T-helper 2 cell (primary cell): ENCODE measurements at regions not wholly inside any gene's neighbourhood (a gene's known extent, or its start where the extent isn't known, plus 50 kb on each side); places are given as distances from the start of the nearest gene placed in this dataset.
"Not testable (repeated sequence)": the region's sequence is repeated elsewhere in the genome, so short reads cannot be mapped to it uniquely, and the experiment has no call there.

Source experiments
- DNase-seq, 5 experiments: peaks; one replicate each; pipeline versions ENCODE4 v3.0.0 to v3.0.0-alpha.2; 2012 to 2022

DNA sequence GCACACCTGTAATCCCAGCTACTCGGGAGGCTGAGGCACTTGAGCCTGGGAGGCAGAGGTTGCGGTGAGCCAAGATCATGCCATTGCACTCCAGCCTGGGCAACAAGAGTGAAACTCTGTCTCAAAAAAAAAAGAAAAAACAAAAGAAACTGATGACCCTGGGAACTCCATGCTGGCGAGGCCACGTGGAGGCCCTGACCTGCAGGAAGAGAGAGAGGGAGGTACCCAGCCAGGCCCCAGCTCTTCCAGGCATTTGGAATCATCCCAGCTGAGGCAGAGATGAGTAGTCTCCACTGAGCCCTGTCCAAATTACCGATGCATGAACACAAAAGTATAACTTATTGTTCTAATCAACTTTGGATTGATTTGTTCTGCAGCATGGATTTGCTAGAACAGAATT, 132.0 kb upstream of the ZBTB40 start:
- no peak for DNase-seq

DNA sequence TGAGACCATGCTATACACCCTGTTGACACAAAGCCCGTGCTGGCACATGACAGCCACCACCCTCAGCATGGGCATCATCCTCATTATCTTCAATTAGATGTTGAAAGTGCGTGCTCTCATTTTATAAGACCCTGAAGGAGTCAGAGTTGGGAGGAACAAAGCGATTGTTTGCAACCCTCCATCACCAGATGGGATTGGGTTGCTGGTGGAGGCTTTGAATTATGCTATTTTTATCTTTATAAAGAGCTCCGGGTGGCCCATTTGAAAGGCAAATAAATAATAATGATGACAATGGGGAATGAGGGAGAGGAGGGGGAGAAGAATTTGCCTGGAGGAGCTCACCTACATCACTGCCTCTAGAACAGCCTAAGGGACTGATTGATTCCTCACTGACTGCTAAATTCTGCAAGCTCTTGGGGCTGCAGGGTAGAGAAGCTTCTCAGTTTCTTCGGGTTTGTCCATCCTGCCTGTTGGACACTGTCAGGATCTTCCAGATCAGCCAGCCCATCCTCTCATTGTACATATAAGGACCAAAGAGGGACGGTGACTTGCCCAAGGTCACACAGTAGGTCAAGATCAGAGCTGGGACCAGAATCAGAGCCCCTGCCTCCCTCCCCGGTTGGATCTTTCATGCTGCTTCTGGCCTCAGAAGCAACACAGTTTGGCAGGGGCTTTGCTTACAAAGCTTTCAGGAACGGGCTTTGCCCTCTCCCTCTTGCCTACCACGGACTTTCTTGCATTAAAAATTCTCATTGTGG, 130.9 kb upstream of the ZBTB40 start:
- no peak for DNase-seq

DNA sequence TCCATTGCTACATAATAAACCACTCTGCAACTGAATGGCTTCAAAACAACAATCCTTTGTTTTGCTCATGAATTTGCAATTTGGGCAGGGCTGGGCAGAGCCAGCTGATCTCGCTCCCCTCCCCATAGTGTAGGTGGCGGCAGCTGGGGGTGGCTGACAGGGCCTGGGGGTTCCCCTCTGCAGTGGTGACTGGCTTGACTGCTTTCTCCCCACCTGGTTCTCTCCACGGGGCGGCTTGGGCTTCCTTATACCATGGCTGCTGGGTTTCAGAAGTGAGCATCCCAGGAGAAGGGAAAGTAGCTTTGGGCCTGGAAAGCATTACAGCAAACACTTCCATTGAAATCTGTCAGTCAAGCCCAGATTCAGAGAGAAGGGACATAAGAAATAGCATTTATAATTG, 129.7 kb upstream of the ZBTB40 start:
- no peak for DNase-seq

DNA sequence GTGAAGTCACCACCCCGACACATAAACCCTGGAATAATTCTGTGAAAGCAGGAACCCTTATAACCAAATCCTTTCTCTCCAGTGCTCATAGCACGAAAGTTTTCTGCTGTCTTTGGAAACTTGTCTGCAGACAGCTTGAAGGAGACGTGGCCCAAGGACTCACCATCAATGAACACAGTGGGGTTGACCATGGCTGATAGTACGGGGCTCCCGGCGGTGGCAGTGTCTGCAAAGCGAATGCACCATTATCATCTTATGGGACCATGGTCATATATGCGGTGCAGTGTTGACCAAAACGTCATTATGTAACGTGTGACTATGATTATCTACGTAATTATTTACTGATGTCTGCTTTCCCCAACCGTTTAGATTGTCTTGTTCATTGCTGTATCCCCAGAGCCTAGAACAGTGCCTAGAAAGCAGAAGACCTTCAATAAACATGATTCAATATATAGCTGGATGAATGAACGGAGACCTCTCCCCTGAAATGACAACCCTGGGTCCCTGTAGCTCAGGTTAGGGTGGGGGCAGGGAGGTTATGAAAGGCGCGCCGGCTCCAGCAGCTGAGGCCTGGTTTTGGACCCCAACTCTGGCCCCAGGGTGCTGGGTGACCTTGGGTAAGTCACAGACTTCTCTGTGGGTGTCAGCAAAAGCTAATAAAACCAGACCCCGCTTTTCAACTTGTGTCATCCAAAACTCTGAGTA, 128.4 kb upstream of the ZBTB40 start:
- no peak for DNase-seq

DNA sequence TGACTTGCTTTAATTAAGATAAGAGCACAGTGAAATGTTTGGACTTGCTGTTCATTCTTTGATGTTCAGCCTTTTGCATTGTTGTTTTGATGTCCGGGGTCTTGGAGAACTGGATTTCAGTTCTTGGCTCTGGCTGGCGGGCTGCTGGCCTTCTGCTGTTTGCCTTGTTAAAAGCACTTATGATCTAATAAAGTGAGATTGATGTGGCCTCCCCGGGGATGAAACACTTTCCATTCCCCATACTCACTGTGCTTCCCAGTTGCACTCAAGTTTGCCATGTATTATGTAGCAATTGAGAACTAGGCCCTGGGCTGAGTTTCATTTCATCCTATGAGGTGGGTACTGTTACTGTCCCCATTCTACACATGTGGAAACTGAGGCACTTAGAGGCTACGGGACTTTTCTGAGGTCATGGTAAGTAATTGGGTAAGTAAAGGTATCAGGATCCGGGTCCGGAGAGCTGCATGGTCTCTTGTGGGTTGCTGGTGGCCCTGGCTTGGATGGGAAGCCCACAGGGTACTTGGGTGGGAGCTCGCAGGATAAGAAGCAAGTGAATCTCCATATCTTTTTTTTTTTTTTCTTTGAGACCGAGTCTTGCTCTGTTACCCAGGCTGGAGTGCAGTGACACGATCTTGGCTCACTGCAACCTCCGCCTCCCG, 127.7 kb upstream of the ZBTB40 start:
- no peak for DNase-seq

DNA sequence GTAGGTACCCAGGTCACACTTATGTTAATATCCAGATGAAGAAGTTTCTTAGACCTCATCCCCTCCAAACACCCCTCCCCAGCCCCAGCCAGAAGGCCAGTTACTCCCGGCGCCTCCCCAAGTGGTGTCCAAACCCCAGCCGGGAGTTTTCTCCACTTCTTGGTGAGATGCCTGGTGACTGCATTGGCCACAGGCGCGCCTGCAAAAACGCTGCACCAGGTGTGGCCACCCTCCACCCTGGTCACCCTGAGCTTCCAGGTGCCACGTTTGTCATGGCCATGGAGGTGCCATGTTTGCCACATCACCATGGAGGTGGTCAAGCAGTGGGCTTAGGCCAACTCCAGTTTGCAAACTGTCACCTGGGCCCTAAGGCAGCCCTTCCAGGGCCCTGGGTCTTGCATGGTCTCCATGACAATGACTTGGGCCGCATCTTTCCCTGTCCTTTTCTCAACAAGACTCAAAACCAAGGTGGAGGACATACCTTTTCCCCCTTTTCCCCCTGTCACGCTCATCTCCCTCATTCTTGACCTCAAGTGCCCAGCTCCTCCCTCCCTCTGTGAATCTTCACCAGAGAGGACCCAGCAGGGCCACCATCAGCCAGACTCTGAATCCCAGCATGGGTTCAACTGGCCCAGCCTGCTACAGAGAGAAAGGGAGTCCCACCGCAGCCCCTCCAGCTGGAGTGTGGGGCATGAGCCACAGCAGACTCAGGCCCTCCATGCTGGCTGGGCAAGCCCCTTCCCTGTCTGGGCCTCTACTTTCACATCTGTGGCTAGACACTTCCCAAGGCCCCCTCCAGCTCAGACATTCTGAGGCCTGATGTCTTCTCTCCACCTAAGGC, 125.9 kb upstream of the ZBTB40 start:
- no peak for DNase-seq

DNA sequence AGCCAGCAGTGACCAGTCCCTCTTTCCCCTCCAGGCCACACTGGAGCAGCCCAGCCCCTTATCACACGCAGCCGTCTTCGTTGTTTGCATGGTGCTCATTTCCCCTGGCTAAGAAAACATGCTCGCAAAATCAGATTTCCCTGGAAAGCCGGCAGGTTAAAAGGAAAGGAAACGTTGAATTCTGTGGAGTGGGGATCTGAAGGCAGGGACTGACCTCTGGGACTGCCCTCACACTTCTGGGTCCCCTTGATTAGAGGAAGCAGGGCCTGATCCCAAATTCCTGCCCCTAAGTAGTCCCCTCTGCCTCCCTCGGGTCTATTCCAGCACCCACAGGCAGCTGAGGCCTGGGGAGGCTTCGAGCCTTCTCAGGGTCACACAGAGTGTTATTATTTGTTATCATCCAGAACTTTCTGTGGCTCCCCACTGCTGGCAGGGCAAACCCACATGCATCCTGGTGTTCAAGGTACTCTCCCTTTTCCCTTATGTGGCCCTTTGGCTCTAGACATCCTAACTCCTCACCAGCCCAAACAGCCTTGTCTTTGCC, 125.2 kb upstream of the ZBTB40 start:
- DNase-seq = no peak

DNA sequence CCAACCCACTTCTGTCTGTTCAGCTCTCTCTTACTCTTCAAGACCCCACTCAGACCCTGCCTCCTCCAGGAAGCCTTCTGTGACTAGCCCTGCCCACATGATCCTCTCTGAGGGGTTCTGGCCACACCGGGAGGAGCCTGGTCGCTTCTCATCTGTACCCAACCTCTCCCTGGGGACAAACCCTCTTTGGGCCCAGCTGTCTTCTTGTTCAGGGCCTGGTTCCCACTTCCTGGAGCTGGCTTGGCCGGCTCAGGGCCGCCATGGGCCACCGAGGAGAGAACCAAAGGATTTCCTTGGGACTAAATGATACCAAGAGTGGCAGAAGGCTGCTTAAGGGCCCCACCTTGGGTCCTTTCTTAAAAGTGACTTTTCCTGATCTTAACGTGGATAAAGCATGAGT, 124.7 kb upstream of the ZBTB40 start:
- DNase-seq = no peak

DNA sequence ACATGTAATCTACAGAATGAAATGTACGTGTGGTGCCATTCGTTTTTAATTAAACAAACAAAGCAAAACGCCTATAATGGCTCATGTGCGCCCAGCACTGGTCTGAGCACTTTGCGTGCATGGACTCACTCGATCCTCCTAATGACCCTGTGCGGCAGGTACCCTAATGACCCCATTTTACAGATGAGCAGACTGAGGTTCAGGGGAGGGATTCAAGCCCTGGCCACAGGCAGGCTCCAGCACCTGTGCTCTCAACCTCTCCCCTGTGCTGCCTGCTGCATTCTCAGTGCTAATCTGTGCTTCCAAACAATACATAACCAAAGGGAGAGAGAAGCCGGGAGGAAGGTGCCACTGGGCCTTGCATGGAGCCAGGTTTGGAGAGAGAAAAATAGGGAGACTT, 124.2 kb upstream of the ZBTB40 start:
- no peak for DNase-seq

DNA sequence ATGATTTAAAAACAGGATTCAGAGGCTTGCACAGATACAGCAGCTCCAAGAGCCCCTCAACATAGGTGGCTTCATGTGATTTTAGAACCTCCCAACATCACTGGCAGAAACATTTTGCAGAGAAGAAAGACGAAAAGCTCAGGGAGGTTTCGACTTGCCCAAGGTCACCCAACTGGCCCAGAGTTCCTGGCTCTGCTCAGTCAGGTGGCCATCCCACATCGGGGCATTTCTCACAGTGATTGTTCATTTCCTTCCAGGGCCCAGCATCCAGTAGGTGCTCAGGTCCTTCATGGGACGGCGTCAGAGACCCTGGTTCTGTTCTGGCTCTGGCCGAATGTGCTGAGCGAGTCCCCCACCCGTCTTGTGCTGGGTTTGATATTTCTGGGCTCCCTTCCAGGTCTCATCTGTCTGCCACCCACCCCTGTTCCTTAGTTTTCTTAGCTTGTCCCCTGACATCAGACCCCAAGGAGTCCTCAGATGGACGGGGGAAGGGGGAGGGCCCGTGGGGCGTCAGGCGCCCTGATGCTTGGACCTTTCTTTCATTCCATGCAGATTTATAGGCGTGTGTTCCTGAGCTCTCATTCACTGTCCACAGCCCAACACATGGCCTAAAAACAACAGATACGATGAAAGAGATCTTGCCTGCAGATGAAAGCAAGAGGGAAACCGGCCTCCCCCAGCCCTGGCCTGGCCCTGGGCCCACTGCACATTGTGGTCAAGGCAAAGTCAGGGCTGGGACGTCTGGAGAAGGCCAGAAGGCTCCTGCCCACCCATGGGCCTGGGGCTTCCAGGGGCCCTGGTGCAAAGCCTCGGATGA, 123.1 kb upstream of the ZBTB40 start:
- DNase-seq = no peak

DNA sequence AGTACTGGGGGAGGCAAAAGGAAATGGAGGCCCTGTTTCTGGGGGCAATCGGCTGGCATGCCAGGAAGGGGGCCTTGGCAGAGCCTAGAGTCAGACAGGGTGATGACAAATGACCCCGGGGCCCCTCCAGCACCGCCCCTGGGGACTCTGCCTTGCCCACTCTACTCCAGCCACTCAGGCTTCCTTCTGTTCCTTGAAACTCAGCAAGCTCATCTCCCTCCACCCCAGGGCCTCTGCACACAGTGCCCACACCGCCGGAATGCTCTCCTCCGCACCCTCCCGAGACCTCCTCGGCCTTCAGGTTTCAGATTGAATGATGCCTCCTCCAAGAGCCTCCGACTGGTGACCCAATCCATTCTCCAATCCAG, 122.5 kb upstream of the ZBTB40 start:
- no peak for DNase-seq

DNA sequence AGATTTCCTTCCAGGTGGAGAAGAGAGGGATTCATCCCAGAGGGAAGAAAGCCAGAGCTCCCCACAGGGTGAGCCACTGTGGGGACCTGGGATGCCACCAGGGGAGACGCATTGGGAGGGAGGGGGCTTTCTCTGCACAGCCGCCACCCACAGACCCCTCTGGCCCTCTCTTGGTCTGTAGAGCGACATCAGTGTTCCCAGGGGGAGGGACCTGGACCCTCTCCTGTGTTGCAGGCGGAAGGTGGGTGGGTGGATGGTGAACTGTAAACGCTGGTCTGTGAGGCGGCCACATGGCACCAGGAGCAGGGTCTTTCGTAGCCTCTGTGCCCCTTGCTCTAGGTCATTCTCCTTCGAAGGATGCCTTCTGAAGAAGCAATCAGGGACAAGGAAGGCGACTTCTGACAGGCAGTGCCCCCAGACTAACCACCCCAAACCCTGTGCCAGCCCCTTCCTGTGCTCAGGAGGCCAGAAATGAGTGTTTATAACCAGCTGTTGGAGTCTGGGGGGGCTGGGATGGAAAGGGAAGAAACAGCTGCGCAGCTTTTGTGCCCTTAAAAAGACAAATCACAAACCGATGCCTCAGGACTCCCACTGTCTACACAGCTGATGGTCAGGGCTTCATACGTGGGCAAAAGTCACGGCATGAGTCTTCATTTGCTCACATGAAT, 121.4 kb upstream of the ZBTB40 start:
- DNase-seq = no peak

DNA sequence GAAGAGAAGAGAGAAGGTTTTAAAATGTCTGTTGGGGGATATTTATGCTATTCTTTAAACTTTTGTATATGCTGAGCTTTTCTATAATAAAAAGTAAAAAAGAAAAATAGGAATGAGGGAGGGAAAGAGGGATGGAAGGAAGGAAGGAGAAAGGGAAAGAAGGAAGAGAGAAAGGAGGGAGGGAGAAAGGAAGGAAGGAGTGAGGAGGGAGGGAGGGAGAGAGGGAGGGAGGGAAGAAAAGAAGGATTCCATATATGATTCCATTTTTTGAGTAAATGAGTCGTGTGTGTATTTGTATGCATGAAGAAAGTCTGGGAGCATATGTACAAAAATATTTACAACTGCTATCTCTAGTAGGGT, 120.9 kb upstream of the ZBTB40 start:
- no peak for DNase-seq

DNA sequence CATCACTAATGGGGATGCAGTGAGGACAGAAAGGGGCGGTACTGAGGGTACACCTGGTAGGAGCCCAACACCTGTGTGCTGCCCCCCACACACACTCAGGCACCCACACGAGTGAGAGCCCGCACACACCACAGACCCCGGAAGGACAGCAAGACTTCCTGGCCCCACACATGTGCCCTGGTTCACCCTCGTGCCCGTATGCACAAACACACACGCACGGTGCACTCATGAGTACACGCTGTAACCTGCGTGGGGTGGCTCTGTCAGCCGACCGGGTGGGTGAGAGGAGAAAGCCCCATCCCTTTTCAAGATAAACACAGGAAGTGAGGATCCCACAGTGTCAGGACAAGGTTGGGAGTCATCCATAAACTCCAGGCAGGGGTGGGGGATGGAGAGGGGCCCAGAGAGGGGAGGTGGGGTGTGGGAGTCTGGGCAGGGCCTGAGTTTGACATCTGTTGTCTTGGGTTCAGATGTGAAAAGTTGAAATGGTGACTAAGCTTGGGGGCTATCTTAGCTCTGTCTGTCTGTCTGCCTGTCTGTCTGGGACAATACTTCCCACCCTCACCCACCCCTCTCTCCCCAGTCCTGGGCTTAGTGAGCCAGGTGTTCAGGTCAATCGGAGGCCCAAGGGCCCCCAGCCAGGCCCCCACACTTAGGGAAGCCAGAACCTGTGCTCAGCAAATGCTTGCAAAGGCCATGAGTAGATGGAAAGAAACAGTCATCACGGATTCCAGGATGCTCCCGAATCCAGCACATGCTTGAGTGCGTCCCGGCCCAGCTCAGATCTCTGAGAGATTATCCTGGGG, 119.8 kb upstream of the ZBTB40 start:
- DNase-seq = no peak

DNA sequence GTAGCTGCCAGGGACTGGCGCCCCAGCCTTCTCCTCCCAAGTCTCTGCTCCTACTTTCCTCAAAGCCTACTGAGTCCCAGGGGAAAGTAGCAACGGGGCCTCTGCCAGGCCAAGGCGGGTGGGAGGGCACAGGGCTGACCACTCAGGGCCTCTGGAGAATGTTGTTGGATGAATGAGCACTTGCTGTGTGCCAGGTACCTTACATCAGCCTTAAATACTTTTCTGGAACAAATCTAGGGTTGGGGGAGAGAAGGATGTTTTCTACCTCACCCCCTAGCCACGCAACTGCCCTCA, 119.3 kb upstream of the ZBTB40 start:
- no peak for DNase-seq

DNA sequence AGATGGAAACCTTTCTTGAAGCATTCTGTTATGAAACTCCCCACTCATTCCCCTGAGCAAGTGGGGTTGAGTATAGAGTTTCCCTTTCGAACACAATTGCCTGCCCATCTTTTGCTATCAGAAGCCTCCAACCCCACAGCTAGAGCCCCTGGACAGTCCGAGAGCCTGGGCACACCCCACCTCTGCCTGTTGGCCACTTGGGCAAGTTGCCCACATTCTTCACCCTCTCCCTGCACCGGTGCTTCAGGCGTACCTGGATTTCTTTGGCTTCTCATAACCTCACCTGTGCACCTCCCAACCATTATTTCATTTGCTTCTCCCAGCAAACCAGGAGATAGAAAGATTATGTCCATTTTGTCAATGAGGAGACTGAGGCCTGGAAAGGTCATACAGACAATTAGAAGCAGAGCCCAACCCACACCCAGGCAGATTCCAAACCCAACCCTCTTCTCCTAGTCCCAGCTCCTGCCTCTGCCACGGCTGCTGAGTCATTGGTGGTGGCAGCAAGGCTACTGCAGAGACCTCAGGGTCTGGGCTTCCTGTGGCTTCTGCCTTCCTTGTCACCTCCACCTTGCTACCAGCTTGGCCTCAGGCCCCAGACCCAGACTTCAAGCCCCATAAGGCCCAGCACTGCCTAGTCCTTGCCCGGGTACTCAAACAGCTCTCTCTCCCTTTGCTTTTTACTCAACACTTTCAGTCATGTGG, 118.7 kb upstream of the ZBTB40 start:
- DNase-seq = no peak

DNA sequence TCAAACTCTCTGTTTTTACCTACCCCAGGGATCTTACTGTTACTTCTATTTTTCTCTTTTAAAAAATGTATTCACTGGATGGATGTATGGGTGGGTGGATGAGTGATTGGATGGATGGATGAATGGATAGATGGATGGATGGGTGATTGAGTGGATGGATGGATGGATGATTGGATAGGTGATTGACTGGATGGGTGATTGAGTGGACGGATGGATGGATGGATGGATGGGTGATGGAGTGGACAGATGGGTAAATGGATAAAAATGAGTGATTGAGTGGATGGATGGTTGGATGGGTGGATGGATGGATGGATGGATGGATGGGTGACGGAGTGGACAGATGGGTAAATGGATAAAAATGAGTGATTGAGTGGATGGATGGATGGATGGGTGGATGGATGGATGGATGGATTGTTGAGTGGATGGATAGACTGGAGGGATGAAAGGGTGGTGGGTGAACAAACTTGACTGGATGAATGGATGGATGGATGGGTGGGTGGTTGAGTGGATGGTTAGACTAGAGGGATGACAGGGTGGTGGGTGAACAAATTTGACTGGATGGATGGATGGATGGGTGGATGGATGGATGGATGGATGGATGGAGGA, 118.0 kb upstream of the ZBTB40 start:
- no peak for DNase-seq

DNA sequence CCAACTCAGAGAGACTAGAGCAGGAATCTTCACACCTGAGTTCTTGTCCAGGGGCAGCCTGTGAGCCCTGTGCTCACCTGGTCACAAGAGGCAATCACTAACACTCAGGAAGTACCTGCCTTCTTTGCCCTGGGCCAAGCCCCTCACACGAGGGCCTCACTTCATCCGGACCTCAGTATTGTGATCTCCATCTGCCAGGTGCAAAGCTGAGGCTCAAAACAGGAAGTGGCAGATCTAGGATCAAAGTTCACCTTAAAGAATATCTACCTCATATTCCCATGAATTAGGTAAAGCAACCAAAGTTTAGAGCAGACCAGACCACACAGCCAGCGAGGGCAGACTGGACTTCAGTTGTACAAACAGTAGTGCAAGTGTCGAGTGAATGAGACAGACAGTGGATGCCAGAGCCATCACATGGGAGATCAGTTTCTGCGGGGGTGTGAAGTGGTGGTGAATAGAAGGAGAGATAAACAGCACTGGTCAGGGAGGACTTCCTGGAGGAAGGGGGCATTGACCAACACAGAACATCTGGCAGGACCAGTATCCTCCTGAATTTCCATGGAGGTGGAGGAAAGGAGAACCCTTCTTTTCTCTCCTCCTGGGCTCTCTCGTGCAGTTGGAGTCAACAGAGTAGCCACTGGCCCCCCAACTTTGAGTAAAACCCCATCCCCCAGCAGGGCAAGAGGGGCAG, 116.6 kb upstream of the ZBTB40 start:
- DNase-seq = no peak

DNA sequence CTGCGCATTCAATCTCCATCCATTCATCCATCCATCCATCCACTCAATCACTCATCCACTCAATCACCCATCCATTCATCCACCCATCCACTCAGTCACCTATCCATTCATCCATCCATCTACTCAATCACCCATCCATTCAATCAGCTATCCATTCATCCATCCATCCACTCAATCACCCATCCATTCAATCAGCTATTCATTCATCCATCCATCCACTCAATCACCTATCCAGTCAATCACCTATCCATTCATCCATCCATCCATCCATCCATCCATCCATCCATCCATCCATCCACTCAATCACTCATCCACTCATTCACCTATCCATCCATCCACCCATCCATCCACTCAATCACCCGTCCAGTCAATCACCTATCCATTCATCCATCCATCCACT, 115.4 kb upstream of the ZBTB40 start:
- not testable (repeated sequence) for DNase-seq
